GM06990 (cell line): ENCODE measurements at regions not wholly inside any gene's neighbourhood (a gene's known extent, or its start where the extent isn't known, plus 50 kb on each side); places are given as distances from the start of the nearest gene placed in this dataset.

ENCODE experiments used
- DNase-seq: peaks from one replicate; pipeline ENCODE4 v3.0.0-alpha.2; 2011; ENCODE audit not compliant: insufficient read length; ENCODE audit errors: extremely low read depth
- H3K27me3 ChIP-seq: replicated peaks from 2 replicates; pipeline ENCODE4 v1.6.0; 2011; ENCODE audit warnings: low read length; ENCODE audit not compliant: control insufficient read depth, insufficient read depth
- H3K36me3 ChIP-seq: 2 replicates; pipeline ENCODE4 v1.5.1; 2011; ENCODE audit warnings: low read length; ENCODE audit not compliant: control insufficient read depth, insufficient read depth
- H3K4me3 ChIP-seq: replicated peaks from 2 replicates; pipeline ENCODE4 v1.5.1; 2011; ENCODE audit warnings: low read depth, mild to moderate bottlenecking, control low read depth, low read length
- CTCF ChIP-seq: IDR thresholded peaks from 2 replicates; pipeline ENCODE4 v1.5.1; 2011; ENCODE audit warnings: low read length, control low read depth, mild to moderate bottlenecking, inconsistent platforms; ENCODE audit not compliant: insufficient read depth, poor library complexity, severe bottlenecking

GRCh38 chr9:87113874-87114273 lies 166.6 kb upstream of the GAS1 start:
- no peaks in the 10 kb centered on the region for H3K36me3 ChIP-seq
- DNase-seq = no peak
- H3K27me3 ChIP-seq = no peaks in the 10 kb centered on the region; the same call in 1 of the 2 replicates
- no peak for TF ChIP-seq CTCF
- H3K4me3 ChIP-seq = no peak overlapping the region

- no peak for TF ChIP-seq CTCF
- H3K27me3 ChIP-seq = no peaks in the 10 kb centered on the region; the same call in 1 of the 2 replicates
- no peaks in the 10 kb centered on the region for H3K36me3 ChIP-seq
- DNase-seq = no peak
- H3K4me3 ChIP-seq = no peak overlapping the region
These were observed 168.5 kb upstream of the GAS1 start for GRCh38 chr9:87115785-87116184.

GRCh38 chr9:87116492-87116891 lies 169.2 kb upstream of the GAS1 start:
- no peaks in the 10 kb centered on the region; the same call in 1 of the 2 replicates for H3K27me3 ChIP-seq
- H3K4me3 ChIP-seq = no peak overlapping the region
- DNase-seq = no peak
- TF ChIP-seq CTCF = no peak
- no peaks in the 10 kb centered on the region for H3K36me3 ChIP-seq

GRCh38 chr9:87118594-87118993 lies 171.3 kb upstream of the GAS1 start:
- no peaks in the 10 kb centered on the region for H3K36me3 ChIP-seq
- no peak for TF ChIP-seq CTCF
- no peaks in the 10 kb centered on the region; the same call in 1 of the 2 replicates for H3K27me3 ChIP-seq
- no peak overlapping the region for H3K4me3 ChIP-seq
- DNase-seq = no peak

- Histone ChIP-seq H3K36me3 (no peaks in the 10 kb centered on the region), H3K27me3 (no peaks in the 10 kb centered on the region; the same call in 1 of the 2 replicates), H3K4me3 (no peak overlapping the region)
- no peak for DNase-seq
- no peak for TF ChIP-seq CTCF
These were observed 172.1 kb upstream of the GAS1 start for GRCh38 chr9:87119328-87119881.

- H3K36me3 ChIP-seq = no peaks in the 10 kb centered on the region
- no peak for DNase-seq
- no peak for TF ChIP-seq CTCF
- no peak overlapping the region for H3K4me3 ChIP-seq
- H3K27me3 ChIP-seq = no peaks in the 10 kb centered on the region; the same call in none of the 2 replicates
These were observed 173.3 kb upstream of the GAS1 start for GRCh38 chr9:87120610-87121009.
